OCI-LY7 (cell line): ENCODE measurements at regions not wholly inside any gene's neighbourhood (a gene's known extent, or its start where the extent isn't known, plus 50 kb on each side); places are given as distances from the start of the nearest gene placed in this dataset.

Experiments
- BruUV-seq: library from RNA; stranded (reverse); fragments of 400-500 nt; replicated peaks from 2 replicates; lab custom pipeline; 2021; lab: Mats Ljungman, UMichigan
- CTCF ChIA-PET: fragments of 300-600 bp; sonication (Branson Sonifier 250); formaldehyde crosslinking; loops from one replicate; lab custom pipeline; 2022; ENCODE audit warnings: antibody characterized with exemption; ENCODE audit not compliant: unreplicated experiment; lab: Charles Lee
- POLR2A ChIA-PET: fragments of 300-600 bp; sonication (Branson Sonifier 250); formaldehyde crosslinking; loops from one replicate; lab custom pipeline; 2022; ENCODE audit warnings: antibody characterized with exemption; lab: Charles Lee
- DNase-seq: peaks from one replicate; pipeline ENCODE4 v3.0.0-alpha.2; 2015; ENCODE audit warnings: low spot score
- H2AFZ ChIP-seq: fragments of 200-600 bp; sonication (generic), shearing (Covaris generic); 2 replicates; pipeline ENCODE4 v1.6.1; 2014; ENCODE audit warnings: mild to moderate bottlenecking, antibody characterized with exemption, low read length, moderate library complexity
- H3K27ac ChIP-seq: fragments of 200-600 bp; sonication (generic); 2 replicates; pipeline ENCODE4 v1.5.1; 2014; ENCODE audit warnings: mixed run types, low read depth, mild to moderate bottlenecking, moderate library complexity, low read length, inconsistent platforms; ENCODE audit not compliant: poor library complexity, severe bottlenecking
- H3K36me3 ChIP-seq: fragments of 200-600 bp; sonication (generic); 2 replicates; pipeline ENCODE4 v1.6.1; 2014; ENCODE audit warnings: mild to moderate bottlenecking, antibody characterized with exemption, low read length, moderate library complexity, mixed read lengths; ENCODE audit not compliant: insufficient read depth
- H3K4me1 ChIP-seq: fragments of 200-600 bp; sonication (generic); 2 replicates; pipeline ENCODE4 v1.5.1; 2014; ENCODE audit warnings: mild to moderate bottlenecking, low read length; ENCODE audit not compliant: insufficient read depth, poor library complexity, severe bottlenecking
- H3K4me2 ChIP-seq: fragments of 200-600 bp; sonication (generic); 2 replicates; pipeline ENCODE4 v1.6.1; 2014; ENCODE audit warnings: mild to moderate bottlenecking, low read length
- H3K4me3 ChIP-seq: fragments of 200-600 bp; sonication (generic); 2 replicates; pipeline ENCODE4 v1.5.1; 2014; ENCODE audit warnings: mild to moderate bottlenecking, low read depth, low read length; ENCODE audit not compliant: poor library complexity, severe bottlenecking
- H3K79me2 ChIP-seq: fragments of 200-600 bp; sonication (generic); 2 replicates; pipeline ENCODE4 v1.6.1; 2016; ENCODE audit warnings: low read depth, mild to moderate bottlenecking, low read length, moderate library complexity, mixed read lengths; ENCODE audit not compliant: insufficient read depth
- H3K9me2 ChIP-seq: fragments of 200-600 bp; sonication (generic); 2 replicates; pipeline ENCODE4 v1.6.1; 2016; ENCODE audit warnings: mild to moderate bottlenecking, low read length, mixed read lengths; ENCODE audit not compliant: insufficient read depth
- H3K9me3 ChIP-seq: fragments of 200-600 bp; sonication (generic); 2 replicates; pipeline ENCODE4 v1.6.1; 2014; ENCODE audit warnings: mild to moderate bottlenecking, mixed run types, low read length, mixed read lengths
- H4K20me1 ChIP-seq: fragments of 200-600 bp; sonication (generic); 2 replicates; pipeline ENCODE4 v1.6.1; 2014; ENCODE audit warnings: mild to moderate bottlenecking, antibody characterized with exemption, low read length, moderate library complexity, mixed read lengths; ENCODE audit not compliant: insufficient read depth
- EZH2phosphoT487 ChIP-seq: fragments of 200-600 bp; sonication (generic); IDR thresholded peaks from 2 replicates; pipeline ENCODE4 v1.6.1; 2018; ENCODE audit warnings: low read depth, borderline replicate concordance, mild to moderate bottlenecking, mixed run types, antibody characterized with exemption, low read length, moderate library complexity, mixed read lengths
- intact Hi-C: fragments of 100-400 bp; cut with micrococcal nuclease; formaldehyde crosslinking; loops from one replicate; pipeline ENCODE4 v1.10.0; 2022; ENCODE audit not compliant: unreplicated experiment
- TF ChIP-seq, protein P1 (sequence below): fragments of 200-600 bp; sonication (generic); conservative IDR thresholded peaks from 2 replicates; pipeline ENCODE4 v1.5.1; 2014; ENCODE audit warnings: mild to moderate bottlenecking, antibody characterized with exemption, low read length, moderate library complexity, mixed read lengths

DNA sequence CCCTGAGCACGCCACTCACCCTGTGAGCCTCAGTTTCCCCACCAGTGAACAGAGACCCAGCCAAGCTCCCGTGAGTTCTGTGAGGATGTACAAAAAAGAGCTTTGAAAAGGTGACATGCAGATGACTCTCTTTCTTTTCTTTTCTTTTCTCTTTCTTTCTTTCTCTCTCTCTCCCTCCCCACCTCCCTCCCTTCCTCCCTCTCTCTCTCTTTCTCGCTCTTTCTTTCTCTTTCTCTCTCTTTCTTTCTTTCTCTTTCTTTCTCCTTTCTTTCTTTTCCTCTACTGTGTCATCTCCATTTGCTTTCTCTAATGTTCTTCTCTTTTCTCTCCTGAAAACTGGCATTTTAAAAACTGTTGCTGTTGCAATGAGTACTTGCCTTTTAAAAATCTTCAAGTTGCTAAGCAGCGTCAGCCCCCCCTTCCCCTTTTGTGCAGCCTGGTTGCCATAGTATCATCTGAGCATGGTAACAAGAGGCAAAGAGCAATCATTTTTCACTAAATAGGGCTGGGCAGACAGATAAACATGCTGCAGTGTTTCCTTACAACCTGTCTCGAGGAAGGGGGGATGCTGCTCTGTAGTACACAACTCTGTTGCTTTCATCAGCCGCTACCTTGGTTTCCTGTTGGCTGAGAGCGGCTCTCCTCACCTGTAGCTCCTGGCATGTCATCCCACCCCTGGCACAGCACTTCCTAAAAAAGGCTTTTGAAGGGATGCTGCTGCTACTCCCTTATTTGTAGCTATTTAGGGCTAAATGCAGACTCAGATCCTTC, 108.7 kb upstream of the MBNL2 start:
- no TSS peak for BruUV-seq
- POLR2A ChIA-PET: interaction anchor here (0.7 kb wide), 1 partner anchor 1648 kb away, joined by 4 read pairs; no protein-coding TSS in a partner anchor

GRCh38 chr13:97114651-97115050, 107.5 kb upstream of the MBNL2 start:
- no peaks in the 10 kb centered on the region for H3K9me3 ChIP-seq
- no peak overlapping the region for H3K4me3 ChIP-seq
- no peak overlapping the region for H2AFZ ChIP-seq
- POLR2A ChIA-PET: no interaction called here
- CTCF ChIA-PET: no interaction called here
- intact Hi-C loops: loop anchor here (5.0 to 10.0 kb wide), 2 partner anchors 98 to 690 kb away; no protein-coding TSS in a partner anchor
- no peak overlapping the region for H3K27ac ChIP-seq
- H4K20me1 ChIP-seq: no peaks in the 10 kb centered on the region
- no peaks in the 10 kb centered on the region for H3K4me1 ChIP-seq
- no peak for DNase-seq
- H3K9me2 ChIP-seq: no peaks in the 10 kb centered on the region
- H3K79me2 ChIP-seq: no peaks in the 10 kb centered on the region
- H3K36me3 ChIP-seq: no peaks in the 10 kb centered on the region
- no peak for TF ChIP-seq EZH2phosphoT487
- TF ChIP-seq, protein P1, sequence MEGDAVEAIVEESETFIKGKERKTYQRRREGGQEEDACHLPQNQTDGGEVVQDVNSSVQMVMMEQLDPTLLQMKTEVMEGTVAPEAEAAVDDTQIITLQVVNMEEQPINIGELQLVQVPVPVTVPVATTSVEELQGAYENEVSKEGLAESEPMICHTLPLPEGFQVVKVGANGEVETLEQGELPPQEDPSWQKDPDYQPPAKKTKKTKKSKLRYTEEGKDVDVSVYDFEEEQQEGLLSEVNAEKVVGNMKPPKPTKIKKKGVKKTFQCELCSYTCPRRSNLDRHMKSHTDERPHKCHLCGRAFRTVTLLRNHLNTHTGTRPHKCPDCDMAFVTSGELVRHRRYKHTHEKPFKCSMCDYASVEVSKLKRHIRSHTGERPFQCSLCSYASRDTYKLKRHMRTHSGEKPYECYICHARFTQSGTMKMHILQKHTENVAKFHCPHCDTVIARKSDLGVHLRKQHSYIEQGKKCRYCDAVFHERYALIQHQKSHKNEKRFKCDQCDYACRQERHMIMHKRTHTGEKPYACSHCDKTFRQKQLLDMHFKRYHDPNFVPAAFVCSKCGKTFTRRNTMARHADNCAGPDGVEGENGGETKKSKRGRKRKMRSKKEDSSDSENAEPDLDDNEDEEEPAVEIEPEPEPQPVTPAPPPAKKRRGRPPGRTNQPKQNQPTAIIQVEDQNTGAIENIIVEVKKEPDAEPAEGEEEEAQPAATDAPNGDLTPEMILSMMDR: no peak
- BruUV-seq: no TSS peak
- H3K4me2 ChIP-seq: no peak overlapping the region

More for the DNA sequence above, 108.7 kb upstream of the MBNL2 start:
- TF ChIP-seq EZH2phosphoT487: no peak
- TF ChIP-seq, protein P1: no peak
- Histone ChIP-seq H3K4me3 (no peak overlapping the region), H2AFZ (no peak overlapping the region), H3K9me3 (no peaks in the 10 kb centered on the region), H3K4me1 (no peaks in the 10 kb centered on the region), H3K27ac (no peak overlapping the region), H4K20me1 (no peaks in the 10 kb centered on the region), H3K9me2 (no peaks in the 10 kb centered on the region), H3K4me2 (no peak overlapping the region), H3K36me3 (no peaks in the 10 kb centered on the region), H3K79me2 (no peaks in the 10 kb centered on the region)
- intact Hi-C loops: loop anchor here (5.0 to 10.0 kb wide), 2 partner anchors 99 to 691 kb away; no protein-coding TSS in a partner anchor
- no peak for DNase-seq
- CTCF ChIA-PET: no interaction called here

DNA sequence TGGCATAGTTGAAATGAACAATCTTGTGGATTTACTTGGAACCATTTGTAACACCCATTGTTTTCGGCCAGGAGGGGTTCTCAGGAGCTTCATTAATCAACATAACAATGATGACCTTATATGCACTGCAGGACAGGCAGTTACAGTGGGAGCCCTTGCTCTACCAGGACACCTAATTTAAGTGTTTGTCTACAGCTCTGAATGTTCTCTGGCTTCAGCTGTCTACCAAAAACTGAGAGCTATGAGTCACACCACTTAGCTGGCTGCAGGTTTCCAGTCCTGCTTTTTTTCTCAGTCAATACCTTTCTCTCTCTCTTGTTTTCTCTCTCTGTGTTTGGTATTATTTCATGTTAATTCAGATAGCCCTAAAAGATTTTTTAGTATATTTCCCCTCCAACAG, 105.4 kb upstream of the MBNL2 start:
- no peaks in the 10 kb centered on the region for H3K36me3 ChIP-seq
- no peak overlapping the region for H2AFZ ChIP-seq
- ChIA-PET POLR2A (no interaction called here), CTCF (no interaction called here)
- no peak for DNase-seq
- H3K4me2 ChIP-seq: no peak overlapping the region
- H3K4me1 ChIP-seq: no peaks in the 10 kb centered on the region
- no peak overlapping the region for H3K4me3 ChIP-seq
- no peak overlapping the region for H3K27ac ChIP-seq
- no peaks in the 10 kb centered on the region for H3K79me2 ChIP-seq
- H3K9me2 ChIP-seq: no peaks in the 10 kb centered on the region
- H4K20me1 ChIP-seq: no peaks in the 10 kb centered on the region
- BruUV-seq: no TSS peak
- intact Hi-C loops: loop anchor here (10.0 kb wide), 1 partner anchor 688 kb away; no protein-coding TSS in a partner anchor
- TF ChIP-seq EZH2phosphoT487: no peak
- TF ChIP-seq, protein P1: no peak
- no peaks in the 10 kb centered on the region for H3K9me3 ChIP-seq
